ENCODE measurements at regions not wholly inside any gene's neighbourhood (a gene's known extent, or its start where the extent isn't known, plus 50 kb on each side); places are given as distances from the start of the nearest gene placed in this dataset.

DNA sequence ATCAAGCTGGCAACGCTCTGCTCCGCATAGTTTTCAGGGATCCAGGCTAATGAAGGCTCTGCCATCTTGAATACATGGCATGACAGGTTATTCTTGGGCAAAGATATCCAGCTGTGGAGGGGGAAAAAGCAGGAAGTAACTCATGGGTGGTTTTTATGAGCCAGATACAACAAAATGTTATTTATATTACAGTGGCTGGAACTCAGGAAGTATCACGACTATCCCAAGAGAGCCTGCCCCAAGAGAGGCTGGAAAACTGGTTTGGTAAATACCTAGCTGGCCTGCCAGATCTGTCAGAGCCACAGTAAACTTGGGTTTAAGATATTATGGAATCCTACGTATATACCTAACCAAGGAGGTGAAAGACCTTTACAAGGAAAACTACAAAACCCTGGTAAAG lies 462.8 kb upstream of the ANKRD30A start:
- DNase-seq (ENCODE audit: low read depth, low spot score): no peak
- Histone ChIP-seq H3K27ac (ENCODE audit: insufficient read depth, low read depth, low read length) (no peak overlapping the region), H3K4me3 (replicated peaks in 1 of 3; ENCODE audit: insufficient read depth in 1 of 3, low read depth in 1 of 3, low read length in 3 of 3) (no peak overlapping the region), H3K9me3 (replicated peaks; ENCODE audit: control insufficient read depth, insufficient read depth, low read length) (no peaks in the 10 kb centered on the region), H3K36me3 (ENCODE audit: control insufficient read depth in 2 of 2, extremely low read depth in 1 of 2, insufficient read depth in 2 of 2, low read length in 2 of 2) (no peaks in the 10 kb centered on the region), H3K27me3 (ENCODE audit: control insufficient read depth in 2 of 2, insufficient read depth in 2 of 2, low read length in 2 of 2) (no peaks in the 10 kb centered on the region), H3K4me2 (ENCODE audit: insufficient read depth, low read length) (no peak overlapping the region), H3K9ac (replicated peaks; ENCODE audit: extremely low read depth, insufficient read depth, low read length) (no peak overlapping the region), H3K9me1 (replicated peaks; ENCODE audit: control insufficient read depth, extremely low read depth, insufficient read depth, low read length) (no peaks in the 10 kb centered on the region), H4K20me1 (replicated peaks; ENCODE audit: control insufficient read depth, extremely low read depth, insufficient read depth, low read length) (no peaks in the 10 kb centered on the region), H3K4me1 (ENCODE audit: control insufficient read depth, extremely low read depth, insufficient read depth, low read length) (no peaks in the 10 kb centered on the region), H2AFZ (ENCODE audit: low read depth, low read length) (no peak overlapping the region), H3K79me2 (ENCODE audit: control insufficient read depth, insufficient read depth, low read length) (no peaks in the 10 kb centered on the region)
- no TSS peak for BruUV-seq (replicated peaks)
- ChIA-PET POLR2A (no interaction called here), CTCF (no interaction called here)
- intact Hi-C loops (cut with micrococcal nuclease): no loop called here
- dilution Hi-C loops (cut with MboI; ENCODE audit: extremely low pct_ligation_motif_present, low sequenced_read_pairs): no loop called here
- TF ChIP-seq CTCF (IDR thresholded peaks at IDR 0.05; ENCODE audit: extremely low read depth in 1 of 2, insufficient read depth in 1 of 2, low read depth in 1 of 2, low read length in 2 of 2): no peak
- no peak for TF ChIP-seq POLR2AphosphoS5 (IDR thresholded peaks at IDR 0.05; ENCODE audit: insufficient read depth, low read depth, low read length)
- no peak for TF ChIP-seq MAX (IDR thresholded peaks at IDR 0.05; ENCODE audit: insufficient read depth, insufficient read length)
- no peak for TF ChIP-seq MYC (IDR thresholded peaks at IDR 0.05; ENCODE audit: low read depth, low read length)
- TF ChIP-seq GATA2 (IDR thresholded peaks at IDR 0.05; ENCODE audit: insufficient read depth, insufficient read length, low read depth, low read length): no peak
- no peak for TF ChIP-seq EZH2 (IDR thresholded peaks at IDR 0.05; ENCODE audit: borderline replicate concordance, low read depth, low read length, severe bottlenecking)
- TF ChIP-seq POLR2A (IDR thresholded peaks at IDR 0.05; ENCODE audit: low read depth, low read length): no peak
- TF ChIP-seq JUN (IDR thresholded peaks at IDR 0.05; ENCODE audit: borderline replicate concordance, insufficient read depth, insufficient read length, low read depth): no peak
- no peak for TF ChIP-seq FOS (IDR thresholded peaks at IDR 0.05; ENCODE audit: borderline replicate concordance, insufficient read depth, low read length)
- no peak for FAIRE-seq

Measured in endothelial cell of umbilical vein (primary cell).